ENCODE measurements at regions not wholly inside any gene's neighbourhood (a gene's known extent, or its start where the extent isn't known, plus 50 kb on each side); places are given as distances from the start of the nearest gene placed in this dataset.
"Not testable (repeated sequence)": the region's sequence is repeated elsewhere in the genome, so short reads cannot be mapped to it uniquely, and the experiment has no call there.

- DNase-seq: no peak
These were observed 183.2 kb upstream of the SFSWAP start for GRCh38 chr12:131527736-131528135.

DNA sequence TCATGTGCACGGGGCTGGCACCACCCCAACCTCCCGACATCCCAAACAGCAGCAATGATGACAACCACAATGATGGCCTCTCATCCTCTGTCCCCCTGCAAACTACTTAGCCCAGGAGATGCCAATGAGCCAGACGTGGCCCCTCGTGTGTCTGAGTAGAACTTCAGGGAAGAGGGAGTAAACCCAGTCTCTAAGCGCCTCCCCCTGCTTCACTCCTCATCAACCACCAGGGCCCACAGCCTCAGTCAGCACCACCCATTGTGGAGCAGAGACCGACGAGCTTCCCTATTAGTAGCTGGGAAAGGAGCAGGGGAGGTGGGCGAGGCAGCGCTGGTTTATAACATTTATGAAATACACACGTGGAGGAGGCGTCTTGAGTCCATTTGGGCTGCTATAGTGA, 182.7 kb upstream of the SFSWAP start:
- DNase-seq: no peak

DNA sequence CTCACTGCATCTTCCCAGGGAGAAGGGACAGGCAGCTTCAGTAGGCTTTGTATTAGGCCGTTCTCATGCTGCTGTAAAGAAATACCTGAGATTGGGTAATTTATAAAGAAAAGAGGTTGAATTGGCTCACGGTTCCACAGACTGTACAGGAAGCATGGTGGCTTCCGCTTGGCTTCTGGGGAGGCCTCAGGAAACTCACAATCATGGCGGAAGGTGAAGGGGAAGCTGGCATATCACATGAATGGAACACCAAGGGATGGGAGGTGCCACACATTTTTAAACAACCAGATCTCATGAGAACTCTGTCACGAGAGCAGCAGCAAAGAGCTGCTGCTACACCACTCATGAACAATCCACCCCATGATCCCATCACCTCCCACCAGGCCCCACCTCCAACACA, 182.2 kb upstream of the SFSWAP start:
- no peak for DNase-seq

GRCh38 chr12:131529196-131530040, 181.5 kb upstream of the SFSWAP start:
- DNase-seq: no peak

- no peak for DNase-seq
These were observed 180.9 kb upstream of the SFSWAP start for GRCh38 chr12:131530041-131530332.

- no peak for DNase-seq
These were observed 180.5 kb upstream of the SFSWAP start for GRCh38 chr12:131530422-131530821.

DNA sequence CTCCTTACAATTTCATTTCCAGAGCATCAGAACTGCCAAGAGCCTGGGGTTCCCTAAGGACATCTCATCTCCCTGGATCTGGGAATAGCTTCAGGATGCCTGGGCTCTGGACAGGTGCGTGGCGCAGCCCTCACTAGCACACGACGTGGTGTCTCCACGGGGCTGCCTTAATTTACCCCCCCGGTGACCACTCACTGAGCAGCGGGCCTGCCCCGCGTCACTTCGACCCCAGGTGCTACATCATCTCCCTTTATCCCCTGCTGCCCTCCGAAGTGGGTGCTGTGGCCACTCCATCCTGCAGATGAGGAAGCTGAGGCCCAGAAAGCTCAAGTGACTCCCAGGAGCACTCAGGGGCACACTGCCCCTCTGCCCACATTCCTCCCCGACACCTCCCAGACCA, 177.8 kb upstream of the SFSWAP start:
- DNase-seq: no peak

DNA sequence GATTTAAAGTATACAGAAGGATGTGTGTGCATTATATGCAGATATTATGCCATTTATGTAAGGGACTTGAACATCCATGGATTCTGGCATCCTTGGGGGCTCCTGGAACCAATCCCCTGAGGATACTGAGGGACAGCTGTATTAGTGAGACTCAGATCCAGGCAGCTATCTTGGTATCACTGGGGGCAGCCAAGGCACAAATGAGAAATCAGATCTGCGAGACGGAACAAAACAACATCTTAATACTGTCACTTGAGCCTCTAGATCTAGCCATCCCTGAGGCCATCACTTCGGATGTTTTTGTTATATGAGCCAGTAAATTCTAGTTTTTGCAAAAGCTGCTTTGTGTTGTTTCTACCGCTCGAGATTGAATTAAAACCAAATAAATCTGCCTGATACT, 175.1 kb upstream of the SFSWAP start:
- no peak for DNase-seq

DNA sequence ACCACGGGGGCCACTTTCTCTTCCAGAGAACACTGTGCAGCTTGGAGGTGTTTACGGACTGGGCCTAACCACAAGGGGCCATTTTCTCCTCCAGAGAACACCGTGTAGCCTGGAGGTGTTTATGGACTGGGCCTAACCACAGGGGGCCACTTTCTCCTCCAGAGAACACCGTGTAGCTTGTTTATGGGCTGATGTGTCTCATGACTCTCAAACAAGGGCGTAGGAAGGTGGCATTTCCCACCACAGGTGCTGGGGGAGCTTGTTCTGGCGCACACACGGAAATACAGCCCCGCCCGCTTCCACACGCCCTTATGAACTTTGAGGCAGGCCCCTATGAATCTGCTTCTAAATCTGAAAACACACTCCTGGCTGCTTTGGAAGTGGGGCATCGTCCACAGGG, 174.6 kb upstream of the SFSWAP start:
- DNase-seq: no peak

GRCh38 chr12:131536766-131537165, 174.1 kb upstream of the SFSWAP start:
- no peak for DNase-seq

- no peak for DNase-seq
These were observed 173.5 kb upstream of the SFSWAP start for GRCh38 chr12:131537267-131537958.

DNA sequence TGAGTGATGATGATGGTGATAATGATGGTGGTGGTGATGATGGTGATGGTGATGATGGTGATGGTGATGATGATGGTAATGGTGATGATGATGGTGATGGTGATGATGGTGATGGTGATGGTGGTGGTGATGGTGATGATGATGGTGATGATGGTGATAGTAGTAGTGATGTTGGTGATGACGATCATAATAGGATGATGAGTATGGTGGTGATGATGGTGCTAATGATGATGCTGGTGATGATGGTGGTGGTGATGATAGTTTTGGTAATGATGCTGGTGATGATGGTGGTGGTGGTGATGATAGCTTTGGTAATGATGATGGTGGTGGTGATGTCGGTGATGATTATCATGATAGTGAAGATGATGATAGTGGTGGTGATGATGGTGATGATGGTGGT, 171.5 kb upstream of the SFSWAP start:
- DNase-seq: no peak

- no peak for DNase-seq
These were observed 170.7 kb upstream of the SFSWAP start for GRCh38 chr12:131540138-131540623.

- DNase-seq: not testable (repeated sequence)
These were observed 169.4 kb upstream of the SFSWAP start for GRCh38 chr12:131541512-131541911.

DNA sequence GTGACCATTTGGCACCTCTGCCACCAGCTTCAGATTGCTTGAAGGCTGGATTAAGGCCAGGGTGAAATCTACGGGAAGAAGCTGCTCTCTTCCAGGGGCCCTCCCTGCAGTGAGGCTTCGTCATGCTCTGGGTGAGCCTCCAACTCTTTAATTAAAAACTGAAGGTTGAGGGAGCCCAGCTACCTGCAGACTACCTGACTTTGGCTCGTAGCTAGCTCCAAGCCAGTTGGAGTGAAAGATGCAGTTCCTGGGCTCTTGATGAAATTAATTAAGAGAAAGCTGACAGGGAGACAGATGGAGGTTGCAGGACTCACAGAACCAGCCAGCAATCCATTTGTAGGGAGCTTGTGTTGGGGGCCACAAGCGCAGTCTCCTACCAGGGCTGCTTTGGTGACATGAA, 168.5 kb upstream of the SFSWAP start:
- DNase-seq: no peak

DNA sequence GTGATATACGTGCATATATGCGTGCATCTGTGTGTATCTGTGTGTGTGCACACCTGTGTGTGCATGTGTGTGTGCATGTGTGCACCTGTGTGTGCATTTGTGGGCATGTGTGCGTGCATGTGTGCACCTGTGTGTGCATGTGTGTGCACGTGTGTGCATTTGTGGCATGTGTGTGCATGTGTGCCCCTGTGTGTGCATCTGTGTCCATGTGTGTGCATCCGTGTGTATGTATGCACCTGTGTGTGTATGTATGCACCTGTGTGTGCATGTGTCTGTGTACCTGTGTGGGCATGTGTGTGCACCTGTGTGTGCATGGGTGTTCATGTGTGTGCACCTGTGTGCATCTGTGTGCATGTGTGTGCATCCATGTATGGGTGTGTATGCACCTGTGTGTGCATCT, 167.8 kb upstream of the SFSWAP start:
- no peak for DNase-seq

DNA sequence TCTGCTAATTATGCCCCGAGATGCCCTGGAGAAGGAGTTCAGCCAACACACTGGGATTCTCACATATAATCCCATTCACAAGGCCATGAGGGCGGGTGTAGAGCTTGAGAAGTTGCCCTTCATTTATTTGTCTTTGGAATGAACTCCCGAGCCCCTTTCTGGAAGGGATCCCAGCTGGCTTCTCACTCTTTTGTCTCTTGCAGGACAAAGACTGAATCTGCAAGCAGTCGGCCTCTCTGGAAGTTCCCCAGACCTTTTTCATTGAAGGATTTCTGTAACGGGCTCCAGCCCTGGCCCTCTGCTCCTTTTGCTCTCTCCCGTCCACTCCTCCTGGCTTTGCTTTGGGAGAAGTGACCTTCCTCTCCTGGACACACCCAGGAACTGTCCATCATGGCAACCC, 163.3 kb upstream of the SFSWAP start:
- DNase-seq: no peak

DNA sequence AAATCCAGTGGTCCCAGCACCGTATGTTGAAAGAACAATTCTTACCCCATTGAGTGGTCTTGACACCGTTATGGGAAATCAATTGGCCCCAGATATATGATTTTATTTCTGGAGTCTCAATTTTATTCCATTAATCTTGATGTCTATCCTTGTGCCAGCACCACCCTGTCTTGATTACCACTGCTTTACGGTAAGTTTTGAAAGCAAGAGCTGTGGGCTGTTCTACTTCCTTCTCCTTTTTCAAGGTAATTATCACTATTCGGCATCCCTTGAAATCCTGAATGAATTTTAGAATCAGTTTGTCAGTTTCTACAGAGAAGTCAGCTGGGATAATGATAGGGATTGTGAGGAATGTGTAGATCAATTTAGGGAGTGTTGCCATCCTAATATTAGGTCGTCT, 160.8 kb upstream of the SFSWAP start:
- no peak for DNase-seq

- no peak for DNase-seq
These were observed 159.0 kb upstream of the SFSWAP start for GRCh38 chr12:131551675-131552491.

GRCh38 chr12:131552492-131552863, 158.4 kb upstream of the SFSWAP start:
- DNase-seq: no peak

GRCh38 chr12:131553096-131553777, 157.7 kb upstream of the SFSWAP start:
- no peak for DNase-seq

- DNase-seq: no peak
These were observed 155.6 kb upstream of the SFSWAP start for GRCh38 chr12:131555197-131555846.

Measured in hindlimb muscle (tissue), 1 donor.